ENCODE measurements at regions not wholly inside any gene's neighbourhood (a gene's known extent, or its start where the extent isn't known, plus 50 kb on each side); places are given as distances from the start of the nearest gene placed in this dataset.

GRCh38 chr6:8187209-8187608 is 84.9 kb upstream of the EEF1E1 start:
- TF ChIP-seq ZNF274 (IDR thresholded peaks at IDR 0.05; ENCODE audit: low read depth, low read length) (no peak), SUZ12 (IDR thresholded peaks at IDR 0.05; ENCODE audit: extremely low read depth, insufficient read depth, insufficient read length) (no peak)

All from NT2/D1 (cell line).